H1 (cell line): ENCODE measurements at regions not wholly inside any gene's neighbourhood (a gene's known extent, or its start where the extent isn't known, plus 50 kb on each side); places are given as distances from the start of the nearest gene placed in this dataset.

Source experiments
- FOSL1 ChIP-seq: IDR thresholded peaks from 2 replicates; pipeline ENCODE4 v1.6.1; 2011; ENCODE audit warnings: mild to moderate bottlenecking, low read depth, low read length, moderate library complexity; ENCODE audit not compliant: insufficient read depth
- GTF2F1 ChIP-seq: IDR thresholded peaks from 2 replicates; pipeline ENCODE4 v1.6.1; 2012; ENCODE audit warnings: low read depth, low read length, improper control_type of control experiment, borderline replicate concordance
- NRF1 ChIP-seq: IDR thresholded peaks from 2 replicates; pipeline ENCODE4 v1.6.1; 2011; ENCODE audit warnings: mild to moderate bottlenecking, low read depth, low read length, improper control_type of control experiment
- RNF2 ChIP-seq: fragments of 200-900, 300-1000 bp; sonication (generic); IDR thresholded peaks from 2 replicates; pipeline ENCODE4 v1.7.1; 2016; ENCODE audit warnings: borderline replicate concordance, low read depth, mild to moderate bottlenecking, antibody characterized with exemption, low read length; ENCODE audit not compliant: poor library complexity, severe bottlenecking; ENCODE audit errors: missing control alignments
- USF2 ChIP-seq: IDR thresholded peaks from 2 replicates; pipeline ENCODE4 v1.6.1; 2011; ENCODE audit warnings: low read length, improper control_type of control experiment

GRCh38 chr9:108073823-108074222 is 584.3 kb upstream of the KLF4 start (continued):
- no peak for TF ChIP-seq USF2
- TF ChIP-seq FOSL1 = no peak
- no peak for TF ChIP-seq RNF2
- TF ChIP-seq GTF2F1 = no peak
- no peak for TF ChIP-seq NRF1
